Activated CD8-positive, alpha-beta T cell treated with anti-CD3 and anti-CD28 coated beads for 36 hours (primary cell): ENCODE measurements at regions not wholly inside any gene's neighbourhood (a gene's known extent, or its start where the extent isn't known, plus 50 kb on each side); places are given as distances from the start of the nearest gene placed in this dataset.

Experiments
- ATAC-seq: fragments of 200-7000 bp; cut with Tn5 transposase; one replicate; pipeline ENCODE4 v1.10.0; 2021; ENCODE audit warnings: mild to moderate bottlenecking, moderate library complexity
- CTCF ChIA-PET: fragments of 350-600 bp; sonication (Branson Sonifier 250); formaldehyde crosslinking; loops from one replicate; lab custom pipeline; 2021; ENCODE audit warnings: antibody characterized with exemption; lab: Charles Lee
- POLR2A ChIA-PET: fragments of 350-600 bp; sonication (Branson Sonifier 250); formaldehyde crosslinking; loops from one replicate; lab custom pipeline; 2021; ENCODE audit warnings: antibody characterized with exemption; lab: Charles Lee
- DNase-seq: peaks from one replicate; pipeline ENCODE4 v3.0.0-alpha.2; 2020
- H3K27ac Mint-ChIP-seq: one replicate; pipeline ENCODE4 v1.8.0; 2021; ENCODE audit warnings: mild to moderate bottlenecking, mixed read lengths
- H3K27me3 Mint-ChIP-seq: one replicate; pipeline ENCODE4 v1.8.0; 2021; ENCODE audit warnings: mixed read lengths
- H3K36me3 Mint-ChIP-seq: one replicate; pipeline ENCODE4 v1.8.0; 2021; ENCODE audit warnings: low read depth, mixed read lengths
- H3K4me1 Mint-ChIP-seq: one replicate; pipeline ENCODE4 v1.8.0; 2021; ENCODE audit warnings: low read depth, mixed read lengths
- H3K4me3 Mint-ChIP-seq: one replicate; pipeline ENCODE4 v1.8.0; 2021; ENCODE audit warnings: mild to moderate bottlenecking, moderate library complexity, mixed read lengths
- H3K9me3 Mint-ChIP-seq: one replicate; pipeline ENCODE4 v1.8.0; 2021; ENCODE audit warnings: mixed read lengths
- CTCF ChIP-seq: fragments of 200-600 bp; IDR thresholded peaks from one replicate; pipeline ENCODE4 v1.8.0; 2022; ENCODE audit warnings: antibody characterized with exemption, mild to moderate bottlenecking
- intact Hi-C: fragments of 100-400 bp; cut with micrococcal nuclease; formaldehyde crosslinking; loops from one replicate; pipeline ENCODE4 v1.10.0; 2022

DNA sequence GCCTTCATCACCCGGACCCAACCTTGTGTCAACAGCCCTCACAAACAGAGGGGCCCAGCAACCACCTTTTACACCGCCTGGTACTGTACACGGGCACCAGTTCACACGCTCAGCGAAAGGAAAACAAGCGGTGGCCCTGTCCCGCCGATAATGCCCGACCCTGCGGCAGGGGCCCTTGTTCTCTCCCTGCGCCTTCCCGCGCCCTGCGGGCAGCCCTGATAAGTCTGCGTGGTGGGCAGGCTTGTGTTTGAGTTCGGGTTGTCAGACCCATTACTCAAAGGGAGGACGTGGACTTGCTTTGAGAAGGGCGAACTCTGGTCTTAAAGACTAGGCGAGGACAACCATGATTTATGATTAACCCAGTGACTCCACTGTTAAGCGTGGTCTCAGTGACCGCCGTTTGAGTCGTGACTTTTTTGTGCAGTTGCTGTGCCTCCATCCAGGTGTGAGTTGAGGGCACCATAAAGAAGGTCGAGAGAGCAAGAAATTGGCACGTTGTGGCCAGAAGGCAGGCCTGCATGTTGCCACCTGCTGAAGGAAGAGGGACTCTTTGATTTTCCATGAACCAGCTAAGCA is 167.4 kb upstream of the GATA6 start:
- Mint-ChIP-seq H3K27ac (no peak overlapping the region), H3K4me1 (peaks cover 2% of the 10 kb centered on the region), H3K27me3 (no peaks in the 10 kb centered on the region), H3K4me3 (no peak overlapping the region), H3K36me3 (no peaks in the 10 kb centered on the region), H3K9me3 (no peaks in the 10 kb centered on the region)
- no peak for TF ChIP-seq CTCF
- intact Hi-C loops = no loop called here
- no peak for DNase-seq
- CTCF ChIA-PET = no interaction called here
- POLR2A ChIA-PET = no interaction called here
- ATAC-seq = no peak

DNA sequence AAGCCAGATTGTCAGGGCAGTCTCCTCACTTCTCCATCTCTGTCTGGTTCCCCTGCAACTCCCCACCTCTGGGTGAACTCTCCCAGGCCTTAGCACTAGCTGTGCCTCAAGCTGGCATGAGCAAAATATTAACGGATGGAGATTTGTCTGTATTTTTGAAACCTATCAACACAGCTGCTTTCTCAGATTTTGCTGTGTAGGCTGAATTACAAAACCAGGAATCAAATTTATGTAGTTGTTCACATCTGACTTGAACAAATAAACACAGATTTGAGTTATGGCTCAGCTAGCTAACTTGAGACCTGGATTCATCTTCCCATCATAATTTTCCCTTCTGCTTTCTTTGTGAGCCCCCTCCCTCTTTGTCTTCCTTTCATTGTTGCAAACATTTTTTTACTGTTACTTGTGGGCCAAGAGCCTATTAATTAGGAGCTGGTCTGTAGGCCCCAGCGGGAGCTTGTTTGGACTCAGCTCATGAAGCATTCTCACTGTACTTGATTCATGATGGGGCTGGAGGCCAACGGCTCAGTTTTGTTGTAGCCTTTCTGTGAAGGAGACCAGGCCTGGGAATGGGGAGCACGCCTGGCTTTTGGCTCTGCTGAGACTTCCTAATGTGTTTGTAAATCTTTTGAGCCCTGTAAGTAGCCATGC is 164.1 kb upstream of the GATA6 start:
- H3K36me3 Mint-ChIP-seq = no peaks in the 10 kb centered on the region
- CTCF ChIA-PET = interaction anchor here (1.8 kb wide), 1 partner anchor 8 kb away, joined by 8 read pairs; no protein-coding TSS in a partner anchor
- no peaks in the 10 kb centered on the region for H3K4me1 Mint-ChIP-seq
- intact Hi-C loops = no loop called here
- H3K9me3 Mint-ChIP-seq = peaks cover 6% of the 10 kb centered on the region
- POLR2A ChIA-PET = no interaction called here
- DNase-seq (no peak), ATAC-seq (no peak)
- H3K27me3 Mint-ChIP-seq = no peaks in the 10 kb centered on the region
- no peak for TF ChIP-seq CTCF
- H3K27ac Mint-ChIP-seq = no peak overlapping the region
- no peak overlapping the region for H3K4me3 Mint-ChIP-seq

DNA sequence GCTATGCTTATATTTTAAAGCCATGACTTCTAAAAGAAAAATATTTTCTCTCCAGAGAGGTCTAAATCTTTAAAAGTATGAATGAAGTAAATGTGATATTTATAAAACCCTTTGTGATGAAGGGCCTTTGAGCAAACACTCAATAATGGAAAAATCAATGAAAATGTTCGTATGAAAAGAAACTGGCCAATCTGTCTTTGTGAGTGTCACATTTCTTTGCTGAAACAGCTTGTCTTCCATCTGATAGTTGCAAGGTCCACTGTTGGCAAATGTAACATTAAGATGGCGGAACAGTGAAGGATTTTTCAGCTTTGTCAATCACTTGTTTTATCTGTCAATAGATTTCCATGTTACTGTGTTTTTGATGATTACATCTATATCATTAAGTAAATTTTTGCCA is 162.9 kb upstream of the GATA6 start:
- Mint-ChIP-seq H3K36me3 (no peaks in the 10 kb centered on the region), H3K27ac (no peak overlapping the region), H3K4me1 (no peaks in the 10 kb centered on the region), H3K9me3 (peaks cover 6% of the 10 kb centered on the region), H3K27me3 (no peaks in the 10 kb centered on the region), H3K4me3 (no peak overlapping the region)
- ChIA-PET POLR2A (no interaction called here), CTCF (interaction anchor here (1.8 kb wide), 1 partner anchor 9 kb away, joined by 8 read pairs; no protein-coding TSS in a partner anchor)
- TF ChIP-seq CTCF = no peak
- intact Hi-C loops = no loop called here
- no peak for DNase-seq
- ATAC-seq = no peak

DNA sequence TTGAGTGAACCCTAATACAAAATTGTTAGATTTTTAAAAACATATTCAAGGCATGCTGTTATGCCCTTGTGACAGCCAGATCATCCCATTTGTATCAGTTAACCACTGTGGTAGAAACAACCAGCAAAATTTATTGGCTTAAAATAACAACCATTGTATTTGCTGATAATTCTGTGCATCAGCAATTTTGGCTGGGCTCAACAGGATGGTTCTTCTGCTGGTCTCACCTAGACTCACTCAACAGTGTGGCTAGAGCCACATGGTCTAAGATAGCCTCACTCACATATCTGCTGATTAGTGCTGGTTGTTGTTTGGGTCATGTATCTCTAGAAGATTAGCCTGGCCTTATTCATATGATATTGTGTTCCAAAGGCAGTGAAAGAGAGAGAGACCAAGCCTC is 160.1 kb upstream of the GATA6 start:
- H3K27me3 Mint-ChIP-seq = no peaks in the 10 kb centered on the region
- POLR2A ChIA-PET = no interaction called here
- ATAC-seq (no peak), DNase-seq (no peak)
- H3K4me3 Mint-ChIP-seq = no peak overlapping the region
- H3K27ac Mint-ChIP-seq = no peak overlapping the region
- CTCF ChIA-PET = no interaction called here
- H3K9me3 Mint-ChIP-seq = peaks cover 11% of the 10 kb centered on the region
- H3K36me3 Mint-ChIP-seq = no peaks in the 10 kb centered on the region
- intact Hi-C loops = no loop called here
- no peak for TF ChIP-seq CTCF
- no peaks in the 10 kb centered on the region for H3K4me1 Mint-ChIP-seq

DNA sequence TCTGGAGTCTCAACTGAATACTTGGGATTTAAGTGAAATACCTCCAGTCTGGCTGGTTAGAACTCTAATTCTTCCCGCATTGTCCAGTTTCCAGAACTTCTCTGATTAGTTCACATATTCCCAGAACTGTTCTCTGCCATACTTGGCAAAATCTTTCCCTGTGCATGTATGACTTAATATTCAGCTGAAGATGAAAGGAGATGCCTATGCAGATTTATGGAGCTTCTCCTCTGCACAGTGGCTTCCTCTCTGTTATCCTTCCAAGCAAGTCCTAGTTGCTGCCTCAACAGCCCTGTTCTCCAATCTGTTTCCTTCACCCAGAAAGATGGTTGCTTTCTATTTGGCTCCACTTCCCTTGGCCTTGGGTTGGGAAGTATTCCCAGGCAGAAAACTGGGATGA is 155.4 kb upstream of the GATA6 start:
- Mint-ChIP-seq H3K4me3 (no peak overlapping the region), H3K27ac (no peak overlapping the region), H3K9me3 (peaks cover 10% of the 10 kb centered on the region), H3K4me1 (no peaks in the 10 kb centered on the region), H3K27me3 (peaks cover 4% of the 10 kb centered on the region), H3K36me3 (no peaks in the 10 kb centered on the region)
- ATAC-seq = no peak
- intact Hi-C loops = loop anchor here (1.0 kb wide), 1 partner anchor 9 kb away; no protein-coding TSS in a partner anchor
- ChIA-PET CTCF (no interaction called here), POLR2A (no interaction called here)
- DNase-seq = no peak
- TF ChIP-seq CTCF = no peak
